Astrocyte (in vitro differentiated cells and primary cell): ENCODE measurements at regions not wholly inside any gene's neighbourhood (a gene's known extent, or its start where the extent isn't known, plus 50 kb on each side); places are given as distances from the start of the nearest gene placed in this dataset.
"Not testable (repeated sequence)": the region's sequence is repeated elsewhere in the genome, so short reads cannot be mapped to it uniquely, and the experiment has no call there.

Experiments
- DNase-seq: peaks from one replicate; pipeline ENCODE4 v3.0.0-alpha.2; 2010; ENCODE audit warnings: low read depth
- FAIRE-seq: peaks from 2 replicates; lab custom pipeline; 2011; peaks lifted over from hg19 to GRCh38; lab: Jason Lieb, UNC
- H2AFZ ChIP-seq: 2 replicates; pipeline ENCODE4 v1.6.0; 2012; ENCODE audit warnings: low read depth, low read length, inconsistent platforms
- H3K27ac ChIP-seq: 2 replicates; pipeline ENCODE4 v1.5.1; 2011; ENCODE audit warnings: low read depth, low read length, inconsistent platforms
- H3K27me3 ChIP-seq: 2 replicates; pipeline ENCODE4 v1.6.0; 2011; ENCODE audit warnings: low read length, inconsistent platforms; ENCODE audit not compliant: insufficient read depth
- H3K36me3 ChIP-seq: 2 replicates; pipeline ENCODE4 v1.5.1; 2011; ENCODE audit warnings: low read length, inconsistent platforms; ENCODE audit not compliant: insufficient read depth
- H3K4me1 ChIP-seq: 2 replicates; pipeline ENCODE4 v1.5.1; 2011; ENCODE audit warnings: low read length, inconsistent platforms; ENCODE audit not compliant: insufficient read depth
- H3K4me2 ChIP-seq: 2 replicates; pipeline ENCODE4 v1.6.0; 2012; ENCODE audit warnings: low read length, inconsistent platforms
- H3K4me3 ChIP-seq: 2 replicates; pipeline ENCODE4 v1.5.1; 2011; ENCODE audit warnings: low read depth, mild to moderate bottlenecking, low read length, inconsistent platforms; ENCODE audit not compliant: insufficient read depth
- H3K79me2 ChIP-seq: 2 replicates; pipeline ENCODE4 v1.6.0; 2012; ENCODE audit warnings: mild to moderate bottlenecking, low read length, inconsistent platforms; ENCODE audit not compliant: insufficient read depth
- H3K9ac ChIP-seq: 2 replicates; pipeline ENCODE4 v1.6.0; 2012; ENCODE audit warnings: mild to moderate bottlenecking, low read length, inconsistent platforms
- H3K9me3 ChIP-seq: 2 replicates; pipeline ENCODE4 v1.5.1; 2012; ENCODE audit warnings: low read depth, mild to moderate bottlenecking, low read length, inconsistent platforms; ENCODE audit not compliant: insufficient read depth
- H4K20me1 ChIP-seq: 2 replicates; pipeline ENCODE4 v1.6.0; 2012; ENCODE audit warnings: low read length, inconsistent platforms; ENCODE audit not compliant: insufficient read depth
- H3K27ac Mint-ChIP-seq: one replicate; pipeline ENCODE4 v1.8.0; 2021; ENCODE audit warnings: mild to moderate bottlenecking, mixed read lengths; ENCODE audit not compliant: unreplicated experiment
- H3K27me3 Mint-ChIP-seq: one replicate; pipeline ENCODE4 v1.8.0; 2021; ENCODE audit warnings: low read depth, mixed read lengths; ENCODE audit not compliant: unreplicated experiment
- H3K36me3 Mint-ChIP-seq: one replicate; pipeline ENCODE4 v1.8.0; 2021; ENCODE audit warnings: low read depth, mixed read lengths; ENCODE audit not compliant: unreplicated experiment
- H3K4me1 Mint-ChIP-seq: one replicate; pipeline ENCODE4 v1.8.0; 2021; ENCODE audit warnings: low read depth, mixed read lengths; ENCODE audit not compliant: unreplicated experiment
- H3K4me3 Mint-ChIP-seq: one replicate; pipeline ENCODE4 v1.8.0; 2021; ENCODE audit warnings: mild to moderate bottlenecking, moderate library complexity, mixed read lengths; ENCODE audit not compliant: unreplicated experiment
- H3K9me3 Mint-ChIP-seq: one replicate; pipeline ENCODE4 v1.8.0; 2021; ENCODE audit warnings: mild to moderate bottlenecking, mixed read lengths; ENCODE audit not compliant: unreplicated experiment
- EZH2 ChIP-seq: IDR thresholded peaks from 2 replicates; pipeline ENCODE4 v1.6.1; 2012; ENCODE audit warnings: mild to moderate bottlenecking, low read length, inconsistent platforms; ENCODE audit not compliant: insufficient read depth
- TF ChIP-seq, protein P1 (sequence below): IDR thresholded peaks from 2 replicates; pipeline ENCODE4 v1.5.1; 2011; ENCODE audit warnings: low read depth, mild to moderate bottlenecking, inconsistent platforms, low read length, moderate library complexity; ENCODE audit not compliant: insufficient read depth

DNA sequence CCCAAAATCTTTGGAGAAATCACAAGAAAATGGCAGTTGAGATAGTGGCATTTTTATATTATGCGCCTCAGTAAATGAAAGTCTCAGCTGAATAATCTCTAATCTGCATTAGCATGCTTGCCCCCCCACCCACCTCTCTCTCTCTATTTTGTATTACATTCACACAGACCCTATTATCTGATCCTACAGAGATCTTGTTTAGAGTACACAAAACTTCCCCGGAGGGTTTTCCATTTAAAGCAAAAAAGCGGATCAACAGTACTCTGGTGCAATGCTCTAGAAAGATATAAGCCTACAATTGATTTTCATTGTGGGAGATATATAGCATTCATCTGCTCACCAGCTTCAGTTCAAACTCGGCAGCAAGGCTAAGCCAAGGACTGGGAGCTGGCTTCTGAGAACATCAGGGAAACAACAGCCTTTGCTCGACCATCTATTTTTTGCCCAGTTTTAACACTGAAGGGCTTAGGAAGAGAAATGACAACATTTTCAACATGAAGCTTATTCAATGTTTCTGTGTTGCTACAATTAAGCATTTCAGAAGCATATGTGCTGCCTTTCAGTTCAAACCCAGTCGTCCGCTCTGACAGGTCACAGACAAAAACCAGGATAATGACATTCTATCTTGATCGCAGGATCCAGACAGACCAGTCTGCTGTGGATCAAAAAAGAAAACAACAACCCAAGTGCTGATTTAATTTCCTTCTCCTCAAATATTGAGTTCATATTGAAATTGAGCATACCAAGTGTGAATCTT is 137.6 kb upstream of the ATXN1 start:
- no peak for TF ChIP-seq EZH2
- TF ChIP-seq, protein P1, sequence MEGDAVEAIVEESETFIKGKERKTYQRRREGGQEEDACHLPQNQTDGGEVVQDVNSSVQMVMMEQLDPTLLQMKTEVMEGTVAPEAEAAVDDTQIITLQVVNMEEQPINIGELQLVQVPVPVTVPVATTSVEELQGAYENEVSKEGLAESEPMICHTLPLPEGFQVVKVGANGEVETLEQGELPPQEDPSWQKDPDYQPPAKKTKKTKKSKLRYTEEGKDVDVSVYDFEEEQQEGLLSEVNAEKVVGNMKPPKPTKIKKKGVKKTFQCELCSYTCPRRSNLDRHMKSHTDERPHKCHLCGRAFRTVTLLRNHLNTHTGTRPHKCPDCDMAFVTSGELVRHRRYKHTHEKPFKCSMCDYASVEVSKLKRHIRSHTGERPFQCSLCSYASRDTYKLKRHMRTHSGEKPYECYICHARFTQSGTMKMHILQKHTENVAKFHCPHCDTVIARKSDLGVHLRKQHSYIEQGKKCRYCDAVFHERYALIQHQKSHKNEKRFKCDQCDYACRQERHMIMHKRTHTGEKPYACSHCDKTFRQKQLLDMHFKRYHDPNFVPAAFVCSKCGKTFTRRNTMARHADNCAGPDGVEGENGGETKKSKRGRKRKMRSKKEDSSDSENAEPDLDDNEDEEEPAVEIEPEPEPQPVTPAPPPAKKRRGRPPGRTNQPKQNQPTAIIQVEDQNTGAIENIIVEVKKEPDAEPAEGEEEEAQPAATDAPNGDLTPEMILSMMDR = no peak

DNA sequence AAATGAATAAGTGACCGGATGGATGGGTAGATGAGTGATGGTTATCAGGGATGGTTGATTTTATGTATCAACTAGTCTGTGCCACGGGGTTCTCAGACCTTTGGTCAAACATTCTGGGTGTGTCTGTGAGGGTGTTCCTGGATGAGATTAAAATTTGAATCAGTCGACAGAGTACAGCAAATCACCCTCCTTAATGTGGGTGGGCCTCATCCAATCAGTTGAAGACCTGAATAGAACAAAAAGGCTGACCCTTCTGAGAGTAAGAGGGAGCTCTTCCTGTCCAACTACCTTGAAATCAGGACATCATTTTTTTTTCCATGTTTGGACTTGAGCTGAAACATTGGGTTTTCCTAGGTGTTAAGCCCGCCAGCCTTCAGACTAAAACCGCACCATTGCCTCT is 136.4 kb upstream of the ATXN1 start:
- no peaks in the 10 kb centered on the region for H3K27me3 Mint-ChIP-seq
- no peak for FAIRE-seq
- H3K4me1 Mint-ChIP-seq = peaks cover 4% of the 10 kb centered on the region
- no peak overlapping the region for H3K27ac Mint-ChIP-seq
- Histone ChIP-seq H3K4me2 (no peak overlapping the region), H3K27me3 (no peaks in the 10 kb centered on the region), H3K27ac (no peak overlapping the region), H3K79me2 (no peaks in the 10 kb centered on the region), H3K9ac (no peak overlapping the region), H2AFZ (no peak overlapping the region), H3K36me3 (no peaks in the 10 kb centered on the region), H3K4me3 (no peak overlapping the region), H3K9me3 (no peaks in the 10 kb centered on the region), H3K4me1 (peaks cover 6% of the 10 kb centered on the region), H4K20me1 (no peaks in the 10 kb centered on the region)
- DNase-seq = no peak
- TF ChIP-seq EZH2 = no peak
- TF ChIP-seq, protein P1 = no peak
- H3K4me3 Mint-ChIP-seq = no peak overlapping the region
- peaks cover 1% of the 10 kb centered on the region for H3K9me3 Mint-ChIP-seq
- no peaks in the 10 kb centered on the region for H3K36me3 Mint-ChIP-seq

More for the DNA sequence above, 137.6 kb upstream of the ATXN1 start:
- no peak for FAIRE-seq
- H2AFZ ChIP-seq = no peak overlapping the region
- Mint-ChIP-seq H3K4me3 (no peak overlapping the region), H3K4me1 (peaks cover 15% of the 10 kb centered on the region), H3K27ac (no peak overlapping the region), H3K36me3 (no peaks in the 10 kb centered on the region), H3K27me3 (no peaks in the 10 kb centered on the region), H3K9me3 (peaks cover 1% of the 10 kb centered on the region)
- H3K79me2 ChIP-seq = no peaks in the 10 kb centered on the region
- no peak overlapping the region for H3K4me2 ChIP-seq
- no peaks in the 10 kb centered on the region for H4K20me1 ChIP-seq
- H3K27me3 ChIP-seq = no peaks in the 10 kb centered on the region
- no peak overlapping the region for H3K4me3 ChIP-seq
- H3K27ac ChIP-seq = no peak overlapping the region
- no peak for DNase-seq
- H3K9me3 ChIP-seq = no peaks in the 10 kb centered on the region
- no peak overlapping the region for H3K9ac ChIP-seq
- H3K4me1 ChIP-seq = peaks cover 17% of the 10 kb centered on the region
- no peaks in the 10 kb centered on the region for H3K36me3 ChIP-seq

DNA sequence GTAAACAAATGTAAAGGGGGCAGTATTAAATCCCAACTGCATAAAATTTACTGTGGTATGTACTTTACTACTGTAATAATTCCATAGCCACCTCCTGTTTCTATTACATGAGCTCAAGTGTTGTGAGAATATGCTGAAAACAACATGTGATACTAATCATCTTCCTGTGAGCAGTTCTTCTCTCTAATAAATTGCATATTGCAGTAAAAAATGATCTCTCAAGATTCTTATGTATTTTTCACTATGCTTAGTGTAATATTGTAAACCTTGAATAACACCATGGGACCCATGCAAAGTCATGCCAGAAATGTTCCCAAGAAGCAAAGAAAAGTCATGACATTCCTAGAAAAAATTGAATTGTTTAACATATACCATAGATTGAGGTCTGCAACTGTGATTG is 133.0 kb upstream of the ATXN1 start:
- H3K4me1 ChIP-seq = no peaks in the 10 kb centered on the region
- no peak for TF ChIP-seq EZH2
- TF ChIP-seq, protein P1 = no peak
- no peak overlapping the region for H2AFZ ChIP-seq
- H3K79me2 ChIP-seq = no peaks in the 10 kb centered on the region
- H3K4me3 ChIP-seq = no peak overlapping the region
- Mint-ChIP-seq H3K27ac (no peak overlapping the region), H3K36me3 (no peaks in the 10 kb centered on the region), H3K9me3 (peaks cover 1% of the 10 kb centered on the region), H3K4me1 (no peaks in the 10 kb centered on the region), H3K27me3 (no peaks in the 10 kb centered on the region), H3K4me3 (no peak overlapping the region)
- H4K20me1 ChIP-seq = no peaks in the 10 kb centered on the region
- no peaks in the 10 kb centered on the region for H3K9me3 ChIP-seq
- no peak overlapping the region for H3K27ac ChIP-seq
- DNase-seq = no peak
- H3K9ac ChIP-seq = no peak overlapping the region
- no peaks in the 10 kb centered on the region for H3K27me3 ChIP-seq
- no peaks in the 10 kb centered on the region for H3K36me3 ChIP-seq
- peak; percentile 49 for FAIRE-seq
- H3K4me2 ChIP-seq = no peak overlapping the region

DNA sequence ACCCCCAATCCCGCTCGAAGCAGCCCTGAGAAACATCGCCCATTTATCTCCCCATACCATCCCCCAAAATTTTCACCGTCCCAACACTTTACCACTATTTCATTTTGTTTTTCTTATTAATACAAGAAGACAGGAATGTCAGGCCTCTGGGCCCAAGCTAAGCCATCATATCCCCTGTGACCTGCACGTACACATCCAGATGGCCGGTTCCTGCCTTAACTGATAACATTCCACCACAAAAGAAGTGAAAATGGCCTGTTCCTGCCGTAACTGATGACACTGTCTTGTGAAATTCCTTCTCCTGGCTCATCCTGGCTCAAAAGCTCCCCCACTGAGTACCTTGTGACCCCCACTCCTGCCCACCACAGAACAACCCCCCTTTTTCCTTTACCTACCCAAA is 129.8 kb upstream of the ATXN1 start:
- H3K4me2 ChIP-seq, H3K27ac Mint-ChIP-seq, H3K4me1 Mint-ChIP-seq, H3K4me1 ChIP-seq, H2AFZ ChIP-seq, H3K9me3 Mint-ChIP-seq, H3K27me3 ChIP-seq, H3K27ac ChIP-seq, H3K27me3 Mint-ChIP-seq, H3K36me3 ChIP-seq, H4K20me1 ChIP-seq, H3K4me3 ChIP-seq, DNase-seq, H3K79me2 ChIP-seq, FAIRE-seq, H3K9ac ChIP-seq, H3K36me3 Mint-ChIP-seq, H3K9me3 ChIP-seq, H3K4me3 Mint-ChIP-seq: not testable (repeated sequence)
